Right lobe of liver (tissue), 4 donors: ENCODE measurements at regions not wholly inside any gene's neighbourhood (a gene's known extent, or its start where the extent isn't known, plus 50 kb on each side); places are given as distances from the start of the nearest gene placed in this dataset.

ENCODE experiments used
- POLR2A ChIP-seq: fragments of 450-650 bp; IDR thresholded peaks from one replicate; pipeline ENCODE4 v1.6.1; 2017; ENCODE audit warnings: antibody characterized with exemption, mild to moderate bottlenecking
- TF ChIP-seq, protein P1 (sequence below), 4 donors: fragments of 200-600 bp in 3 of 4; fragments of 450-650 bp in 1 of 4; IDR thresholded peaks; one replicate each; pipeline versions ENCODE4 v1.5.1 to v1.8.0; 2016 to 2022; ENCODE audit warnings: antibody characterized with exemption in 4 of 4, mild to moderate bottlenecking in 2 of 4
- donor health status: DM: no; HTN: no; CAD: no.
- donor health status: DM: no; HTN: no; CAD: no.
- donor health status: DM: no; HTN: yes; CAD: no.

DNA sequence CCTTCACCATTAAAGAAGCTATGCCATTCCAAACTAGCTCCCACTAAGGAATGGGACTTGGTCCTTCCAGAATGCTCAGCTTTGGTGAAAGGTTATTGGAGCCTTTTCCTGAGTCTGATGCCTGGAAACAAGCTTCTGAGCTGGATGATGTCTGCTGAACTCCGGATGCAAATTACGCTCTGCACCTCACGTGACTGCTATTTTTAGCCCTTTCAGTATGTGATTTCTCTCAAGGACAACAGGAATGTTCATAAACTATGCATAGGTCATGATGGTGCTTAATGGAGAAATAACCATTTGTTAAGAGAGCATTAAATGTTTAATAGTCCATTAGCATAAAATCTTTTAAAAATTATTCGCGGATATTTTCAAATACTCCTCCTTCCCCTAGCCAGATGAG is 631.4 kb upstream of the KIRREL3 start:
- no peak for TF ChIP-seq POLR2A
- TF ChIP-seq, protein P1, sequence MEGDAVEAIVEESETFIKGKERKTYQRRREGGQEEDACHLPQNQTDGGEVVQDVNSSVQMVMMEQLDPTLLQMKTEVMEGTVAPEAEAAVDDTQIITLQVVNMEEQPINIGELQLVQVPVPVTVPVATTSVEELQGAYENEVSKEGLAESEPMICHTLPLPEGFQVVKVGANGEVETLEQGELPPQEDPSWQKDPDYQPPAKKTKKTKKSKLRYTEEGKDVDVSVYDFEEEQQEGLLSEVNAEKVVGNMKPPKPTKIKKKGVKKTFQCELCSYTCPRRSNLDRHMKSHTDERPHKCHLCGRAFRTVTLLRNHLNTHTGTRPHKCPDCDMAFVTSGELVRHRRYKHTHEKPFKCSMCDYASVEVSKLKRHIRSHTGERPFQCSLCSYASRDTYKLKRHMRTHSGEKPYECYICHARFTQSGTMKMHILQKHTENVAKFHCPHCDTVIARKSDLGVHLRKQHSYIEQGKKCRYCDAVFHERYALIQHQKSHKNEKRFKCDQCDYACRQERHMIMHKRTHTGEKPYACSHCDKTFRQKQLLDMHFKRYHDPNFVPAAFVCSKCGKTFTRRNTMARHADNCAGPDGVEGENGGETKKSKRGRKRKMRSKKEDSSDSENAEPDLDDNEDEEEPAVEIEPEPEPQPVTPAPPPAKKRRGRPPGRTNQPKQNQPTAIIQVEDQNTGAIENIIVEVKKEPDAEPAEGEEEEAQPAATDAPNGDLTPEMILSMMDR (IDR thresholded peaks at IDR 0.05): no peak
